IMR-90 (cell line): ENCODE measurements at regions not wholly inside any gene's neighbourhood (a gene's known extent, or its start where the extent isn't known, plus 50 kb on each side); places are given as distances from the start of the nearest gene placed in this dataset.
A peak's percentile ranks its signal among the peaks of the same experiment; 100 is the strongest.

Experiments
- ATAC-seq: fragments of 200-7000 bp; cut with Tn5 transposase; 2 replicates; pipeline ENCODE4 v1.9.1; 2020; ENCODE audit warnings: low read depth, mild to moderate bottlenecking, moderate library complexity
- BruUV-seq: library from RNA; stranded (reverse); fragments of 400-500 nt; replicated peaks from 2 replicates; lab custom pipeline; 2021; lab: Mats Ljungman, UMichigan
- CTCF ChIA-PET: fragments of 300-600 bp; formaldehyde crosslinking; extraction: SDS; loops from one replicate; lab custom pipeline; 2021; ENCODE audit warnings: antibody characterized with exemption; lab: Yijun Ruan, JAX
- POLR2A ChIA-PET: fragments of 300-600 bp; sonication (Branson Sonifier 250); formaldehyde crosslinking; loops from one replicate; lab custom pipeline; 2022; ENCODE audit warnings: antibody characterized with exemption; ENCODE audit not compliant: unreplicated experiment; lab: Charles Lee
- DNase-seq: peaks from one replicate; pipeline ENCODE4 v3.0.0; 2013
- H2AFZ ChIP-seq: replicated peaks from 2 replicates; pipeline ENCODE3; 2013; ENCODE audit warnings: low read length, mild to moderate bottlenecking; ENCODE audit not compliant: poor library complexity
- H2AK5ac ChIP-seq: 2 replicates; pipeline ENCODE4 v1.6.1; 2013; ENCODE audit warnings: low read depth, low read length, inconsistent platforms
- H2AK9ac ChIP-seq: replicated peaks from 2 replicates; pipeline ENCODE3; 2013; ENCODE audit warnings: mild to moderate bottlenecking, low read depth, low read length, moderate library complexity; ENCODE audit not compliant: poor library complexity
- H2BK120ac ChIP-seq: 2 replicates; pipeline ENCODE4 v1.6.1; 2013; ENCODE audit warnings: low read depth, low read length, inconsistent platforms
- H2BK15ac ChIP-seq: 3 replicates; pipeline ENCODE4 v1.6.1; 2013; ENCODE audit warnings: low read depth, low read length, inconsistent platforms
- H2BK20ac ChIP-seq: 2 replicates; pipeline ENCODE4 v1.6.1; 2013; ENCODE audit warnings: low read depth, mild to moderate bottlenecking, inconsistent platforms, low read length, moderate library complexity
- H2BK5ac ChIP-seq: 2 replicates; pipeline ENCODE4 v1.6.1; 2013; ENCODE audit warnings: mild to moderate bottlenecking, low read depth, low read length, inconsistent platforms; ENCODE audit not compliant: poor library complexity, severe bottlenecking
- H3K14ac ChIP-seq: replicated peaks from 2 replicates; pipeline ENCODE4 v1.6.1; 2013; ENCODE audit warnings: low read depth, low read length, inconsistent platforms
- H3K18ac ChIP-seq: 2 replicates; pipeline ENCODE4 v1.6.1; 2013; ENCODE audit warnings: low read depth, low read length, control low read depth
- H3K23ac ChIP-seq: 2 replicates; pipeline ENCODE4 v1.6.1; 2013; ENCODE audit warnings: low read depth, low read length, inconsistent platforms
- H3K27ac ChIP-seq: 2 replicates; pipeline ENCODE4 v1.5.1; 2013; ENCODE audit warnings: mild to moderate bottlenecking, control low read depth, low read length; ENCODE audit not compliant: insufficient read depth
- H3K27me3 ChIP-seq: 2 replicates; pipeline ENCODE4 v1.6.1; 2013; ENCODE audit warnings: low read length; ENCODE audit not compliant: control insufficient read depth, insufficient read depth
- H3K36me3 ChIP-seq: 2 replicates; pipeline ENCODE4 v1.6.1; 2013; ENCODE audit warnings: low read length, mixed read lengths; ENCODE audit not compliant: control insufficient read depth, insufficient read depth
- H3K4ac ChIP-seq: 2 replicates; pipeline ENCODE4 v1.6.1; 2013; ENCODE audit warnings: low read depth, low read length, inconsistent platforms
- H3K4me1 ChIP-seq: 2 replicates; pipeline ENCODE4 v1.6.1; 2013; ENCODE audit warnings: low read length, mixed read lengths; ENCODE audit not compliant: control insufficient read depth, insufficient read depth
- H3K4me2 ChIP-seq: 2 replicates; pipeline ENCODE4 v1.6.1; 2013; ENCODE audit warnings: low read depth, mild to moderate bottlenecking, control low read depth, low read length, moderate library complexity
- H3K4me3 ChIP-seq: 2 replicates; pipeline ENCODE4 v1.5.1; 2013; ENCODE audit warnings: low read depth, mild to moderate bottlenecking, control low read depth, low read length, moderate library complexity; ENCODE audit not compliant: insufficient read depth
- H3K56ac ChIP-seq: 2 replicates; pipeline ENCODE4 v1.6.1; 2013; ENCODE audit warnings: low read length, inconsistent platforms; ENCODE audit not compliant: insufficient read depth; ENCODE audit errors: extremely low read depth
- H3K79me1 ChIP-seq, 2 experiments: 2 replicates each; pipeline ENCODE4 v1.6.1; 2013; ENCODE audit warnings: low read length in 2 of 2, inconsistent platforms in 1 of 2, low read depth in 1 of 2
- H3K9ac ChIP-seq: 2 replicates; pipeline ENCODE4 v1.6.1; 2013; ENCODE audit warnings: low read depth, low read length, control low read depth
- H3K9me1 ChIP-seq: 2 replicates; pipeline ENCODE4 v1.6.1; 2013; ENCODE audit warnings: low read length, inconsistent platforms; ENCODE audit not compliant: insufficient read depth
- H3K9me3 ChIP-seq: 2 replicates; pipeline ENCODE4 v1.6.1; 2013; ENCODE audit warnings: low read length; ENCODE audit not compliant: control insufficient read depth, insufficient read depth
- H4K20me1 ChIP-seq: 2 replicates; pipeline ENCODE4 v1.6.1; 2013; ENCODE audit warnings: low read length, inconsistent platforms; ENCODE audit not compliant: insufficient read depth
- H4K5ac ChIP-seq: 2 replicates; pipeline ENCODE4 v1.6.1; 2013; ENCODE audit warnings: mild to moderate bottlenecking, low read depth, low read length, control low read depth
- H4K8ac ChIP-seq, 2 experiments: 2 replicates each; pipeline ENCODE4 v1.6.1; 2013; ENCODE audit warnings: low read depth in 2 of 2, low read length in 2 of 2, control low read depth in 1 of 2, inconsistent platforms in 1 of 2
- H4K91ac ChIP-seq: 2 replicates; pipeline ENCODE4 v1.6.1; 2013; ENCODE audit warnings: low read depth, low read length, inconsistent platforms; ENCODE audit not compliant: insufficient read depth
- CEBPB ChIP-seq: IDR thresholded peaks from 2 replicates; pipeline ENCODE4 v1.6.1; 2012; ENCODE audit warnings: low read depth, low read length, improper control_type of control experiment
- RFX5 ChIP-seq: IDR thresholded peaks from 2 replicates; pipeline ENCODE4 v1.8.0; 2012; ENCODE audit warnings: low read depth, mild to moderate bottlenecking, low read length, moderate library complexity
- WGBS, 2 experiments: methylation state at CpG; one replicate each; pipeline versions ENCODE4 v1.1.5 to v1.1.7; 2013; ENCODE audit warnings: missing lambda C conversion rate in 2 of 2; ENCODE audit not compliant: insufficient read length in 1 of 2; ENCODE audit errors: extremely low coverage in 2 of 2; 5-methylcytosine and 5-hydroxymethylcytosine counted together
- dilution Hi-C: fragments of 300-500 bp; cut with HindIII; formaldehyde crosslinking; loops from one replicate; pipeline ENCODE4 v1.14.3; 2018; ENCODE audit warnings: low sequenced_read_pairs; ENCODE audit not compliant: unreplicated experiment
- in situ Hi-C: fragments of 300-500 bp; cut with MboI; formaldehyde crosslinking; loops from 3 replicates; pipeline ENCODE4 v1.14.3; 2019; ENCODE audit warnings: low sequenced_read_pairs, inconsistent platforms, mixed read lengths
- intact Hi-C: fragments of 100-400 bp; cut with micrococcal nuclease; formaldehyde crosslinking; loops from 2 replicates; pipeline ENCODE4 v1.10.0; 2022

- no peak overlapping the region for H3K18ac ChIP-seq
- DNase-seq (peak; percentile 58), ATAC-seq (peak; percentile 33; the same call in 1 of the 2 replicates)
- no peak overlapping the region for H2BK5ac ChIP-seq
- intact Hi-C loops, result no loop called here
- H3K4ac ChIP-seq, result no peak overlapping the region
- in situ Hi-C loops, result no loop called here
- peak overlapping the region; percentile 9; the same call in 1 of the 2 replicates for H2BK20ac ChIP-seq
- no peak overlapping the region for H3K56ac ChIP-seq
- H3K23ac ChIP-seq, result no peak overlapping the region
- no CpG with 5 or more reads among the region's 4 CpGs for WGBS, 2 experiments
- no peak overlapping the region for H2AFZ ChIP-seq
- no peak overlapping the region for H3K4me3 ChIP-seq
- no peak overlapping the region for H2BK120ac ChIP-seq
- no peak overlapping the region for H4K91ac ChIP-seq
- 0 out of 4 replicates have a peak overlapping the region, but pooled peaks of 1 of the 2 experiments have one; percentile 15 for H4K8ac ChIP-seq
- CTCF ChIA-PET, result interaction anchor here (1.0 kb wide), 1 partner anchor 111 kb away, joined by 3 read pairs; no protein-coding TSS in a partner anchor
- TF ChIP-seq CEBPB (peak; percentile 87), RFX5 (no peak)
- H3K4me2 ChIP-seq, result no peak overlapping the region
- no peak overlapping the region for H2AK9ac ChIP-seq
- H3K14ac ChIP-seq, result no peak overlapping the region
- H3K4me1 ChIP-seq, result peaks cover 5% of the 10 kb centered on the region
- 0 out of 2 replicates have a peak overlapping the region, but pooled peaks have one; percentile 9 for H2AK5ac ChIP-seq
- H3K27ac ChIP-seq, result no peak overlapping the region
- POLR2A ChIA-PET, result no interaction called here
- no peaks in the 10 kb centered on the region for H3K27me3 ChIP-seq
- H3K9me1 ChIP-seq, result no peaks in the 10 kb centered on the region
- H4K20me1 ChIP-seq, result no peaks in the 10 kb centered on the region
- no TSS peak for BruUV-seq
- no peak overlapping the region for H3K9ac ChIP-seq
- no peaks in the 10 kb centered on the region for H3K9me3 ChIP-seq
- dilution Hi-C loops, result no loop called here
- H3K36me3 ChIP-seq, result no peaks in the 10 kb centered on the region
- 0 out of 3 replicates have a peak overlapping the region, but pooled peaks have one; percentile 58 for H2BK15ac ChIP-seq
- H4K5ac ChIP-seq, result no peak overlapping the region
- no peaks in the 10 kb centered on the region for H3K79me1 ChIP-seq
Measured at GRCh38 chr1:218739426-218739825, 394.3 kb downstream of the TGFB2 start.
